HG02798 (cell line): ENCODE measurements at regions not wholly inside any gene's neighbourhood (a gene's known extent, or its start where the extent isn't known, plus 50 kb on each side); places are given as distances from the start of the nearest gene placed in this dataset.

Experiments
- ATAC-seq: cut with Tn5 transposase; IDR thresholded peaks from one replicate; pipeline ENCODE4 v1.9.1; 2021; ENCODE audit warnings: mild to moderate bottlenecking; ENCODE audit not compliant: unreplicated experiment, poor library complexity

GRCh38 chr5:117504305-117504704 is 929.7 kb upstream of the SEMA6A start:
- ATAC-seq = no peak

DNA sequence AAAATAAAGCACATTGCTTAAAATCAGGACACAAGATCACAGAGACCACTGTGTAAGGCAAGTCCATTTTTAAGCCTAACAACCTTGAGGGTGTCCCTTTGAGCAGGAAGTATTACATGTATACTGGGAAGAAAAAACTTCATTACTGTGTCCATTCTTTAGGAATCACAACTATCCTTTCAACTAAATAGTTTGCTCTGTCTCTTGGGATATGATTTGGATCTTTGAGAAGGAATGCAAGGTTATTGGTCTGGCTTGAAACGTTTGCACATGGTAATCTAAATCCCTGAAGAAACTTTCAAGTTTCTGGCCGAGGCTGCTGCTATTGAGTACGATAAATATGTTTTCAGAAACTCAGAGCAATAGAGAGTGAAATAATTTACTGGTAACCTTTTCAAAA is 923.0 kb upstream of the SEMA6A start:
- ATAC-seq = no peak

DNA sequence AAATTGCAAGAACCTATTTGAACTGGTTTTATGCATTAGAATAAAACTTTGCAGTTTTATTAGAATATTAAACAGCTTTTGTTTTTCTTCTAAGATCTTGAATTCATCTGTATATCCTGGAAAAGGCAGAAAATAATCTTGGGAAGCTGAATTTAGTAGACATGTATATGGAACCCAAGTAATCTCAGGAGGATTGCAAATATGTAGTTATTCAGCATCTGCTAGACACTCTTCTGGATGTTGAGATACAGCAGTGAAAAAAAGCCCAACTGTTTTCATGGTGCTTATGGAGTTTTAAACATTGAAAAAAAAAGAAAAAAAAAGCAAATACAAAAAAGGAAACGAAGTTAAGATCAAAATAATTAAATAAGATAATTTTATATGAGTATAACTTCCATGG is 922.2 kb upstream of the SEMA6A start:
- no peak for ATAC-seq

GRCh38 chr5:117494188-117494587 is 919.6 kb upstream of the SEMA6A start:
- no peak for ATAC-seq

GRCh38 chr5:117488976-117489500 is 914.4 kb upstream of the SEMA6A start:
- no peak for ATAC-seq

DNA sequence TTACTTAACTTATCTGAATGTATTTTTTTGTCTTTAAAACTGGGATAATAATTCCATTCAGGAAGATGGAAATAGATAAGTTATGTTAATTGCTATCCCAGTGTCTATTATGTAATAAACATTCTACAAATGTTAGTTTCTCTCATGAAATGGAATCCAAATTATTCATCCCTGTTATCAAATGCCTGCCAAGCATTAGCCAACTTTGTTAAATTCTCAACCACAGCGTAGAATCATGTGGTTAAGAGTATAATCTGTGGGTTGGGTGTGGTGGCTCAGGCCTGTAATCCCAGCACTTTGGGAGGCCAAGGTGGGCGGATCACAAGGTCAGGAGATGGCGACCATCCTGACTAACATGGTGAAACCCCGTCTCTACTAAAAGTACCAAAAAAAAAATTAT is 912.9 kb upstream of the SEMA6A start:
- no peak for ATAC-seq

GRCh38 chr5:117486879-117487391 is 912.3 kb upstream of the SEMA6A start:
- ATAC-seq = no peak

DNA sequence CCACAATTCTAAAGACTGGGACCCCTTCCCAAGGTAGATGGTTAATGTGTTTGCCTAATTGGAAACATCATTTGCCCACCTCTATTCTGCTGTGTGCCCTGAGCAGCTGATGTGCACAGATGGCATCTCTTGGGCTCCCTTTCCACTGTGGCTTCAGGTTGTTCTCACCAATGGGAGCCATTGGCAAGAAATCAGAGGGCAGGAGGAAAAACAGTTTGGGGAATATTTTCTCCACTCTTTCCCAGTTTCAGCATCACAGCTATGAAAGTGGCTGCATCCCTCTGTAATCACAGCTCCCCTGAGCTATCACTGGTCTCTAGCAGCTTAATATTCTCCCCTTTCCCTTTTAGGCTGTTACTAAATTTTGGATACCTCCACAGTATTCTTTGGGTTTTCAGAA is 911.6 kb upstream of the SEMA6A start:
- no peak for ATAC-seq

DNA sequence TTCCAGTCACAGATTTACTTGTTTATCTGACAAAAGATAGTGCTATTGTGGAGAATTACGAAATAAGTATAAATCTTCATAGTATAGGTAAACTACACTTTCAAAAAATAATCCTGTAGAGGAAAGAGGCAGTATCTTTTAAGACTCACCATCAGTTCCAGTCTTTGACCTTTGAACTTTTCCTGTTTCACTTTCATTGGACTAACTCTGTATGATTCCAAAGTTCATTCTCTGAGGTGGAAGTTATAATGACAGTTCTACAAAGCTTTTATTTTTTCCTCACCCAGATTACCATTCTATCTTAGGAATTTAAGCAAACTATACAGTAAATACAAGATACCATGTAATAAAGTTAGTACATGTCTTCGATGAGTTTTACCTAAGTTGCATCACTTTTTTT is 901.3 kb upstream of the SEMA6A start:
- no peak for ATAC-seq

- ATAC-seq = no peak
Measured at GRCh38 chr5:117473165-117473564, 898.5 kb upstream of the SEMA6A start.

GRCh38 chr5:117463881-117464570 is 889.4 kb upstream of the SEMA6A start:
- ATAC-seq = no peak

GRCh38 chr5:117461966-117462365 is 887.3 kb upstream of the SEMA6A start:
- no peak for ATAC-seq

DNA sequence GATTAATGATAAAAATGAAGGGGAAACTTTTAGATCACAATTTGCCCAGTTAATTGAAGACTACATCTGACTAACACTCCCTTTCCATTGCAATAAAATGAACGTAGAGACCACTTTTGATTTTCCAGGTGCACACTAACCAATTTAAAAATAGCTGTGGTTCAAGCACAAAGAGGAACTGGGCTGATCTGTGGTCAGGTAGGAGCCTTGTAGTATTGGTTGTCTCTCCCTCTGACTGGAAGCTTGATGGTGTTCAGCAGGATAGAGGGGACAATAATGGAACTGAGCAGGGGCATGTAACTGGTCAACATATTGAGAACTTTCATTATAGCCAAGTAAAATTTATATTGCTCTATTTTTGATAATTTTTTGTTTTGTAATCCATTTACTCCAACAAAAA is 886.8 kb upstream of the SEMA6A start:
- peak; percentile 72 for ATAC-seq

DNA sequence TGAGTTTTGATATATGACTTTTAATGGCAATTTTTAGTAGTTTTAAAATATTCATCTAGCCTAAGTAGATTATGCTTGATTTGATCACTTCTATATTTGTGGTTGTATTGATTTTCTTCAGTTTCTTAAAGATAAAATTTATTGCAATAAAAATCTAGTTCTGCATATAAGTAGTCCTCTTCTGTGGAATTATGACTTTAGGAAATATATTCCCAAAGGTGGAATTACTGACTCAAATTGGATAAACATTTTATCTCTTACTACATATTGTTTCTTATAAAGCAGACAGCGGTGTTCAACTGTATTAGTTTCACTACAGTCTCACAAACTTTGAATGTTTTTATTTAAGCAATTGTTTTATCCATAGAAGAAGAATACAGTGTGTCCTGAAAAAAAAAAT is 883.0 kb upstream of the SEMA6A start:
- no peak for ATAC-seq

GRCh38 chr5:117456866-117457470 is 882.3 kb upstream of the SEMA6A start:
- ATAC-seq = no peak

GRCh38 chr5:117455236-117456233 is 880.9 kb upstream of the SEMA6A start:
- peak; percentile 27 for ATAC-seq

- peak; percentile 91 for ATAC-seq
Measured at GRCh38 chr5:117454716-117455212, 880.1 kb upstream of the SEMA6A start.

DNA sequence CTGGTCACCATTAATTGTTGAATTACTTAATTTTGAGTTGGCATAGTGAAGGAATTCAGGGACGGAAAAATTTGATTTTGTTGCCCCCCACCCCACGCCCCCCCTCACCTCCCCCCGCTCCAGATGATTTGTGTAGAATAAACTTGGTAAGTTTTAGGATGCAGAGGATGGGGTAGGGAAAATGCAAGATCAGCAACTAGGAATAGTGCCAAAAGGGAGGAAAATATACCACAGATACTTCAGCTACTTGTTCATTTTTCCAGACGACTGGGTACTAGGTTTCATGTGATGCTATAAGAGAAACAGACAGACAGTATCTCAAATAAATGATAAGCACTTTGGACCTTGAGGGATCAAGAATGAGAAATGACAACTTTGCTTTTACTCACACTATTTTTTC is 862.2 kb upstream of the SEMA6A start:
- ATAC-seq = no peak

- ATAC-seq = no peak
Measured at GRCh38 chr5:117435203-117435602, 860.6 kb upstream of the SEMA6A start.

GRCh38 chr5:117434254-117434653 is 859.6 kb upstream of the SEMA6A start:
- ATAC-seq = no peak
